Keratinocyte (primary cell): ENCODE measurements at regions not wholly inside any gene's neighbourhood (a gene's known extent, or its start where the extent isn't known, plus 50 kb on each side); places are given as distances from the start of the nearest gene placed in this dataset.
A peak's percentile ranks its signal among the peaks of the same experiment; 100 is the strongest.

Source experiments
- DNase-seq: peaks from one replicate; pipeline ENCODE4 v3.0.0-alpha.2; 2011; ENCODE audit warnings: low read depth, missing footprints, low spot score
- FAIRE-seq: peaks from 2 replicates; lab custom pipeline; 2011; peaks lifted over from hg19 to GRCh38; lab: Jason Lieb, UNC
- H2AFZ ChIP-seq: 2 replicates; pipeline ENCODE4 v1.6.0; 2012; ENCODE audit warnings: low read length, control low read depth, inconsistent platforms; ENCODE audit not compliant: control insufficient read depth
- H3K27ac ChIP-seq: 2 replicates; pipeline ENCODE4 v1.5.1; 2011; ENCODE audit warnings: low read length; ENCODE audit not compliant: control insufficient read depth, insufficient read depth
- H3K27me3 ChIP-seq: 3 replicates; pipeline ENCODE4 v1.6.0; 2011; ENCODE audit warnings: low read length; ENCODE audit not compliant: control insufficient read depth, insufficient read depth; ENCODE audit errors: extremely low read depth
- H3K36me3 ChIP-seq, 2 experiments: 2 replicates in 1 of 2; 3 replicates in 1 of 2; pipeline ENCODE4 v1.5.1; 2011; ENCODE audit warnings: low read length in 2 of 2, mild to moderate bottlenecking in 1 of 2; ENCODE audit not compliant: control insufficient read depth in 2 of 2, insufficient read depth in 2 of 2; ENCODE audit errors: extremely low read depth in 1 of 2
- H3K4me1 ChIP-seq: 3 replicates; pipeline ENCODE4 v1.5.1; 2011; ENCODE audit warnings: low read length; ENCODE audit not compliant: control insufficient read depth, insufficient read depth; ENCODE audit errors: extremely low read depth
- H3K4me2 ChIP-seq: 3 replicates; pipeline ENCODE4 v1.6.0; 2011; ENCODE audit warnings: low read depth, low read length; ENCODE audit not compliant: control insufficient read depth, insufficient read depth; ENCODE audit errors: extremely low read depth
- H3K4me3 ChIP-seq, 3 experiments: fragments of 200-600 bp in 1 of 3; sonication (generic) in 1 of 3; 2 replicates in 2 of 3; 3 replicates in 1 of 3; pipeline ENCODE4 v1.5.1; 2011 to 2016; ENCODE audit warnings: low read length in 3 of 3, mild to moderate bottlenecking in 3 of 3, control low read depth in 2 of 3, inconsistent platforms in 1 of 3, low read depth in 1 of 3, mixed read lengths in 1 of 3, mixed run types in 1 of 3, moderate library complexity in 1 of 3; ENCODE audit not compliant: control insufficient read depth in 2 of 3, insufficient read depth in 2 of 3; ENCODE audit errors: extremely low read depth in 1 of 3
- H3K79me2 ChIP-seq: 2 replicates; pipeline ENCODE4 v1.6.0; 2012; ENCODE audit warnings: low read length; ENCODE audit not compliant: control insufficient read depth, insufficient read depth
- H3K9ac ChIP-seq: 3 replicates; pipeline ENCODE4 v1.6.0; 2011; ENCODE audit warnings: low read length; ENCODE audit not compliant: control insufficient read depth, insufficient read depth; ENCODE audit errors: extremely low read depth
- H3K9me1 ChIP-seq: 3 replicates; pipeline ENCODE4 v1.6.0; 2011; ENCODE audit warnings: low read length; ENCODE audit not compliant: control insufficient read depth, insufficient read depth; ENCODE audit errors: extremely low read depth
- H3K9me3 ChIP-seq: 2 replicates; pipeline ENCODE4 v1.5.1; 2012; ENCODE audit warnings: low read depth, low read length; ENCODE audit not compliant: control insufficient read depth
- H4K20me1 ChIP-seq: 3 replicates; pipeline ENCODE4 v1.6.0; 2011; ENCODE audit warnings: low read length; ENCODE audit not compliant: control insufficient read depth, insufficient read depth; ENCODE audit errors: extremely low read depth
- CTCF ChIP-seq, 3 experiments: IDR thresholded peaks in 1 of 3; conservative IDR thresholded peaks in 1 of 3; optimal IDR thresholded peaks in 1 of 3; 2 replicates in 2 of 3; 3 replicates in 1 of 3; pipeline versions ENCODE3 to v1.5.1; 2011; ENCODE audit warnings: low read length in 3 of 3, mild to moderate bottlenecking in 3 of 3, moderate library complexity in 2 of 3, control low read depth in 1 of 3, inconsistent platforms in 1 of 3; ENCODE audit not compliant: insufficient read depth in 2 of 3; ENCODE audit errors: extremely low read depth in 1 of 3
- EZH2 ChIP-seq: IDR thresholded peaks from one replicate; pipeline ENCODE4 v1.6.1; 2012; ENCODE audit warnings: inconsistent platforms, mild to moderate bottlenecking, low read length, moderate library complexity
- dilution Hi-C: fragments of 300-500 bp; cut with MboI; formaldehyde crosslinking; loops from one replicate; pipeline ENCODE4 v1.7.0; 2020; ENCODE audit warnings: low sequenced_read_pairs; ENCODE audit not compliant: extremely low pct_ligation_motif_present

GRCh38 chr1:201597551-201598230, 58.8 kb downstream of the NAV1 start:
- no peak overlapping the region for H2AFZ ChIP-seq

DNA sequence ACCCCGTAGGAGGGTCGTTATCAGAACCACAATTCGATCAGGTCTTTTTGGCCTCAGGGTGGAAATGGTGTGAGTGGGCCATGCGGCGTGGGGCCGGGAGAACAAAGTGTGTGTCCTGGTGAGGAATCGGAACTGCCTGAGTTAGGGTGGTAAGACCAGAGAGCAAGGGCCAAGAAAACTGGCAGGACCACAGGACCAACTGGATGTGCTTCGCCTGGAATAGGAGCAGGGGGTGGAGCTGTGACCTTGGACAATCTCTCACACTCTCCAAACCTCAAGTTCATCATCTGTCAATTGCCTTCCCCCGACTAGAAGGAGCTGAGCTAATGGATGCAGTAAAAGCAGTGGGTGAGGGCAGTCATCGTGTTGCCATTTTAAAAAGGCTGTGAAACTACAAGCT, 59.5 kb downstream of the NAV1 start:
- no peak for TF ChIP-seq CTCF (optimal IDR thresholded peaks at IDR 0.05 in 1 of 3, IDR thresholded peaks at IDR 0.05 in 1 of 3, conservative IDR thresholded peaks at IDR 0.05 in 1 of 3; ENCODE audit: extremely low read depth in 1 of 3, insufficient read depth in 2 of 3, low read length in 3 of 3)
- no peak for TF ChIP-seq EZH2
- H3K9me1 ChIP-seq = no peaks in the 10 kb centered on the region
- no peaks in the 10 kb centered on the region for H3K9me3 ChIP-seq
- no peaks in the 10 kb centered on the region for H4K20me1 ChIP-seq
- no peak overlapping the region for H3K4me3 ChIP-seq
- no peak overlapping the region for H3K9ac ChIP-seq
- H2AFZ ChIP-seq = no peak overlapping the region
- H3K27ac ChIP-seq = no peak overlapping the region
- no peaks in the 10 kb centered on the region for H3K79me2 ChIP-seq
- H3K36me3 ChIP-seq = no peaks in the 10 kb centered on the region
- H3K4me2 ChIP-seq = no peak overlapping the region
- DNase-seq (no peak), FAIRE-seq (no peak)
- no peaks in the 10 kb centered on the region for H3K4me1 ChIP-seq
- peaks cover 26% of the 10 kb centered on the region for H3K27me3 ChIP-seq
- dilution Hi-C loops = no loop called here

More at GRCh38 chr1:201597551-201598230, 58.8 kb downstream of the NAV1 start:
- FAIRE-seq = no peak
- Histone ChIP-seq H3K79me2 (no peaks in the 10 kb centered on the region), H3K9me1 (no peaks in the 10 kb centered on the region), H4K20me1 (no peaks in the 10 kb centered on the region), H3K4me3 (no peak overlapping the region), H3K4me1 (no peaks in the 10 kb centered on the region), H3K27ac (no peak overlapping the region), H3K36me3 (no peaks in the 10 kb centered on the region), H3K9ac (no peak overlapping the region), H3K4me2 (no peak overlapping the region), H3K27me3 (peaks cover 29% of the 10 kb centered on the region), H3K9me3 (no peaks in the 10 kb centered on the region)
- dilution Hi-C loops = no loop called here
- peak in 1 of 3 experiments; percentile 2 for TF ChIP-seq CTCF (optimal IDR thresholded peaks at IDR 0.05 in 1 of 3, IDR thresholded peaks at IDR 0.05 in 1 of 3, conservative IDR thresholded peaks at IDR 0.05 in 1 of 3; ENCODE audit: extremely low read depth in 1 of 3, insufficient read depth in 2 of 3, low read length in 3 of 3)
- no peak for TF ChIP-seq EZH2
- no peak for DNase-seq
